NCI-H1694 treated with DMSO at 0.1 percent for 48 hours (cell line): ENCODE measurements at regions not wholly inside any gene's neighbourhood (a gene's known extent, or its start where the extent isn't known, plus 50 kb on each side); places are given as distances from the start of the nearest gene placed in this dataset.
"Not testable (repeated sequence)": the region's sequence is repeated elsewhere in the genome, so short reads cannot be mapped to it uniquely, and the experiment has no call there.

Experiments used
- DNase-seq: peaks from one replicate; lab custom pipeline; 2025; lab: John Stamatoyannopoulos, UW

GRCh38 chr18:76018210-76018609 lies 476.8 kb downstream of the ZNF516 start:
- DNase-seq = no peak

GRCh38 chr18:76013057-76013456 lies 482.0 kb downstream of the ZNF516 start:
- no peak for DNase-seq

GRCh38 chr18:76005632-76006208 lies 489.3 kb downstream of the ZNF516 start:
- no peak for DNase-seq

DNA sequence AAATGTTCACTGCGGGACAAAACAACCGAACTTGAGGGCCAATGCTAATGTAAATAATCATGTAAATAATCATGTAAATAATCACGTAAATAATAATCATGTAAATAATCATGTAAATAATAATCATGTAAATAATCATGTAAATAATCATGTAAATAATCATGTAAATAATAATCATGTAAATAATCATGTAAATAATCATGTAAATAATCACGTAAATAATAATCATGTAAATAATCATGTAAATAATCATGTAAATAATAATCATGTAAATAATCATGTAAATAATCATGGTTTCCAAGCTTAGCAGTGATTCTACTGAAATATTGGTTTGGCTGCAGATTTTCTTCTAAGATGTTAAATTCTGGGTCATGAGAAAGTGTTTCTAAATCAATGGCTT lies 507.1 kb downstream of the ZNF516 start:
- DNase-seq = not testable (repeated sequence)

DNA sequence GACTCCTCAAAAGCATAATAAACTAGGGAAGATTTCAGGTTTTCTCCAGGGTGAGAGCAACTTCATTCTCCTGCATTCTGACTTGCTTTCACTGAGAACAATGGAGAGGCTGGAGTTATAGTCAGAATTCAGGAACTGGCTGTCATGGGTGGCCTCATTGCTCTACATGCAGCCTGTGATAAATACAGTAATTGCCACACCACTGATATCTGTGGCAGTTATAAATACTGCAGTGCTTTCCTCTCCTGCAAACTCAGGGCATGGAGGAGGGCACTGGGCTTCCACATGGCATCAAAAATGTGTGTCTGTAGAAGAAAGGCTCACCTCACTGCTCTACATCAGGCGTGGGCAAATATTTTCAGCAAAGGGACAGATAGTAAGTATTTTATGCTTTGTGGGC lies 510.2 kb downstream of the ZNF516 start:
- no peak for DNase-seq

GRCh38 chr18:75981102-75981501 lies 513.9 kb downstream of the ZNF516 start:
- DNase-seq = no peak

DNA sequence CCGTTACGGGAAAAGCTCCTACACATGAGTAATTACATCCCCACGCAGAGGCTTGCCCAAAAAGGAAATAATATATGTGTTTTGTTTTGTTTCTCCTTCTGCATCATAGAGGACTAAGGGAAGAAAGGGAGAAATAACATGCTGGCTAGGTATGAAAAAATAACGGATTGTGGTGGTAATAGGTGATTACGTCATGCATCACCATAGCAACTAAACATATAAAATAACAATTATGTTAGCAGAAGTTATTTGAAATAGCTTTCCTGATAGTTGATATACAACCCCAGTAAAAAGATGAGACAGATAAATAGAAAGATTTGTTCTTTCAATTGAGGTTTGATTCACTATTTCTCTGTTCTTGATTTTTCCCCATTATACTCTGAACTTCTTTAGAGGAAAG lies 518.0 kb downstream of the ZNF516 start:
- no peak for DNase-seq

DNA sequence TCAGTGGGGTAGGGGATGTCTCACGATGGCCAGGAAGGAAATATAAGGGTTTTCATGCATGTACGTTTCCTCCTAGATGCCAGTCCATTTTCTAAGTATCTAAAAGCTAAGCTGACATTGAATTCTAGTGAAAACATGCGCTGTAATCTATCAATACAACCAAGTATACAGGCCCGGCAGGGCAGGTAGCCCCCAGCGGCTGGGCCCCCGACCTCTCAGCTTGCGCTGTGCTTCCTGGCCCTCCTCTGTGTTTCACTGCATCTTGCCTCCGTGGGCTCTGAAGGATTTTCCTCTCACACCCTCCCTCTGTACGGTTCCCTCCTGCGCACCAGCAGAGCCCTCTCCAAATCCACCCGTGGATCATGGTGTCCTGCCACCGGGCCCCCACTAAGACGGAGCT lies 524.8 kb downstream of the ZNF516 start:
- DNase-seq = no peak

DNA sequence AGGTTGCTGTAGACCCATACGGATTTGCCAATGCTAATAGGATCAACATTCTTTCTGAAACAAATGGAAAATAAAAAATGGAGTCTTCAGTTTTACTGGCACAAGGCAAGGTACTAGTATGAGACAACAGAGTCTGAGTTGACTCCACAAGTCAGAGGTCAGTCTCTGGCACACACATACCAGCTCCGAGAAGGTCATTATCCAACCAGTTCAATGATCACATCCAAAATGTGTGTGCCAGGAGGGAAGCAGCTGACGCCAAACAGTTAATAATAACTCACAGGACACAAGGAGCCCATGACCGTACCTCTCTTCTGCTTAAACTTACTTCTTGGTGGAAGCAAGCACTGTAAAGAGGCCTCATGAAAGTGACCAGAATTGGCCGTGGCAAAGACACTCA lies 528.6 kb downstream of the ZNF516 start:
- DNase-seq = no peak

DNA sequence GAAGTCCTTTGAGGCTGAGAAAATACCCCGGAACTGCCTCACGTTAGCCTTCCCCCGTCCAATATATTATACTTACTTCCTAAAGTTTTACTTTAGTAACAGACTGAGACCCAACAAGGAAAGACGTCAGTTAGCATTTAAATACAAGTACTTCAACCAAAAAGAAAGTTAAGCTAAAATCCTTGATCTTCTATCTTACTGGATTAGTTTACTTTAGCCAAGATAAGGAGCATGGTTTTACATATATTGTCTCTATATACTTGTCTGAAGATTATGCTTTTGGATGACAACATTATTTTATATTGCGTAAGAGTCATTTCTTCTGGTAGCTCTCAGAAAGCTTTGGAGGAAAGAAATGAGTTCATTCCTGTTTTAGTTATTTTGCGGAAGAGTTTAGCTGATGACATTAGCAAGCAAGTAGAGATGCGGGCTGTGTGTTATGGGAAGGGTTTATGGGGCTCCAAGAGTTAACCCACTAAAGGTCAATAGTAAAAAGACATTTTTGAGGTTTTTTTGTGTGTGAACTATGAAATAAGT lies 532.9 kb downstream of the ZNF516 start:
- no peak for DNase-seq

- not testable (repeated sequence) for DNase-seq
These were observed 532.9 kb upstream of the SMIM21 start for GRCh38 chr18:75960356-75960755.

DNA sequence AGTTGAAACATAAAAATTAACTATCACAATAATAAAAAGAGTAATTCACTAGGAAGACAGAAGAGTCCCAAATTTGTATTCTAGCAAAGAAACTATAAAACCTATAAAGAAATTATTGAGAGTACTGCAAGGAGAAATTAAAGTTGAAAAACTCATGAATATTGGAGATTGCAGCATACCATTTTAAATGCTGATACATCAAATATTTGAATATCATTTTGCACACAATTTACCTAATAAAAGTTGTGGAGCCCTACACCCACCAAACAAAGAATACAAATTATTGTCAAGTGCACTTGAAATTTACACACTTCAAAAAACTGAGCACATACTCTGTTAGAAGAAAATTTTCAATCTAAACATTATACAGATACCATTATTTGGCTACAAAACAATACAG lies 531.6 kb upstream of the SMIM21 start:
- DNase-seq = no peak

DNA sequence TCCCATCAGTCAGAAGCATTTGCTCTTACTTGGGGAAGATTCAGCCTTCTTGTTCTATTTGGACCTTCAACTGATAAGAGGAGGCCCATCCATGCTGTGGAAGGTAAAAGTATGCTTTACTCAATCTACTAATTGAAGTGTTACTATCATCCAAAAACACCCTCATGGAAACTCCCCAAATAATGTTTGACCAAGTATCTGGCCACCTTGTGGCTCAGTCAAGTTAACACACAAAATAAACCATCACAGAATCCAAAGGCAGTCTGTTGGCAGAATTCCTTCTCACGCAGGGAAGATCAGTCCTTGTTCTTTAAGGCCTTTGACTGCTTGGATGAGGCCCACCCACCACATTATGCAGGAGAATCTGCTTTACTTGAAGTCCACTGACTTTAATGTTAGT lies 531.2 kb upstream of the SMIM21 start:
- DNase-seq = no peak

- no peak for DNase-seq
These were observed 517.9 kb upstream of the SMIM21 start for GRCh38 chr18:75945265-75945933.

DNA sequence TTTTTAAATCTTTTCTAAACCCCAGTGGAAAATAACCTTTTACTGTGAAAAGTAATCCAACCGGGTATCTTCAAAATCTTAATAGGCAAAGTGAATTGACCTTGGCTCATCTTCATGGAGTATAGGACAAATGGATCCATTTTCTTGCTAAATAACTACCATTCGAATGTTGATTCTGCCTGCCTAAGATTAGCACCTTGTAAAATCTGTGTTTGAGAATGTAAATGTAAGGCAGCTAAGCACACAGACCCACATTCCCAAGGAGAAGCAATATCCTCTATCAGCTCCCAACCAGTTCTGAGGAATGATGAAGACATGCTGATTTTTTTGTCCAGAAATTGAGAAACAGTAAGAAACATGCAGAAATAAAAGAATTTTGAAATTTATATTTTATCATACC lies 509.8 kb upstream of the SMIM21 start:
- DNase-seq = no peak

DNA sequence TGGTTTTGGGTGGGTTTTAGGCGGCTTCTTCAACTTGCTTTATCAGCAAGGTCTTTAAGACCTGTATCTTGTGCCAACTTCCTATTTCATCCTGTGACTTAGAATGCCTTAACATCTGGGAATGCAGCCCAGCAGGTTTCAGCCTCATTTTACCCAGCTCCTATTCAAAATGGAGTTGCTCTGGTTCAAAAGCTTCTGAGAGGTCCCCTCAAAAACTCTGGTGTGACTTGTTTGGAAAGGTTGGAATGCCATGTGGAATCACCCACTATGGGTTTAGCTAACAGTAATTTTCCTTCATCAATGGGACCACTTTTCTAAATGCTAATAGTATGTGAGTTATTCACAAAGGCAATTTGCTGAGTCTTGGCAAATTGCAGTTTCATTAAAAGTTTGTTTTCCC lies 509.4 kb upstream of the SMIM21 start:
- no peak for DNase-seq

- no peak for DNase-seq
These were observed 503.6 kb upstream of the SMIM21 start for GRCh38 chr18:75931079-75931478.

DNA sequence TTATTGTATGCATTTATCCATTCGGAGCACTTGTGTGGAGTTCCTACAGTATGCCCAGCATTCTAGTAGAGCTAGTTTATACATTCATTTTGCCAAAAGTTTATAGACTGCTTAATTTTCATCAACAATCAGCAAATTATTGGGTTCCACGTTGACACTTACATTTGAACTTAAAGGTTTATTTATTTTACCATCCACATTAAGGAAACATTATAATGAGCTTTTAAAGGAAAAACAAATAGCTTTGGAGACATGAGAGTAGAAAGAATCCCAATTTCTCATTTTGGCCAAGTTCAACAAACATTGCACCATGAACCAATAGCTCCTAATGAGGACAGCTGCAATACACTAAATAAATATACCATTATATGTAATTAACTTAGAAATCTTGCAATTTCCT lies 501.2 kb upstream of the SMIM21 start:
- DNase-seq = no peak

GRCh38 chr18:75927791-75928190 lies 500.3 kb upstream of the SMIM21 start:
- DNase-seq = no peak

DNA sequence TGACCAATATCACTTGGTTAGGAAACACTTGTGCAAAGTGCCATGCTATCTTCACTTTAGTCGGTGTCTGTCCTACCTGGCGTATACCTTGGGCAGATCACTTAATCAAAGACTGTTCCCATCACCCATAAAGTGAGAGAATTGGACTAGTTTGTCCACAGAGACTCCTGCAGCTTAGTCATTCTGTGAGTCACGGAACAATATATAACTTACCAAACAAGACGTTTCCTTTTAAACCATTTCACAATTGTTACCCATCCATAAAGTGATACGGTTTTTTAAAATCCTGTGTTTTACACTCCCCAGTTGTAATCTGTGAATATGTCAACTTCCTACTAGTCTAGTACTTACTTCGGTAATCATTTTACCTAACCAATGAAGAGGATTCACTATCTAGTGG lies 499.3 kb upstream of the SMIM21 start:
- no peak for DNase-seq

GRCh38 chr18:75923169-75923568 lies 495.7 kb upstream of the SMIM21 start:
- DNase-seq = no peak

GRCh38 chr18:75916624-75916982 lies 489.1 kb upstream of the SMIM21 start:
- no peak for DNase-seq

DNA sequence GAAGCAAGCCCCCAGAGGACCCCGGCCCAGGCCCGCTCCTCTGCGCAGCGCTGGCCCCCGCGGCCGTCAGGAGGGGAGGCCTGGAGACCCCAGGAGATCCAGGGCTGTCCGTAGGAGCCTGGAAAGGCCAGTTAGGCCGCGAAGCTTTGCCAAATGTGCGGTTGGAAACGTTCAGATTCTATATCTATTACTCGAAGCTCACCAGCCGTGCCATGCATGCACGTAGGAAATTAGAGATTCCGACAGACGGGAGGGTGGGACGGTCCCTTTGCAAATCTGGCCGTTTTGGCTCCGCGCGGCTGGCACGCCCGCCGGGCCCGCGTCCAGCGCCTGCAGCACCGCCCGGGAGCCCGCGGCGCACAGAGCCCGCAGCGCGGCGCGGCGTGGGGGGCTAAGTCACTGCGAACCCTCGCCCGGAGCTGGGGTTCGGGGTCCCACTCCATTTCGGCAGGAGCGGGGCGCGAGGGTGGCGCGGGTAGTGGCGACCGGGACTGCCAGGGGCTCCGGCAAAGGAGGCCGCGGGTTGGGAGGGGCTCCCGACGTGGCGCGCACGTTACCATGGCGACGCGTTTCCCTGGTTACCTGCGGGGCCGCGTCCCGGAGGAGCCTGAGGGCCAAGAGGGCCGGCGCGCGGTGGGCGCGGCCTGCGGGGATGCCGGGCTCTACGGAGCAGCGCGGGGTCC lies 488.6 kb upstream of the SMIM21 start:
- no peak for DNase-seq
